HG03064 (cell line): ENCODE measurements at regions not wholly inside any gene's neighbourhood (a gene's known extent, or its start where the extent isn't known, plus 50 kb on each side); places are given as distances from the start of the nearest gene placed in this dataset.

Experiments
- ATAC-seq: cut with Tn5 transposase; IDR thresholded peaks from one replicate; pipeline ENCODE4 v1.9.1; 2021; ENCODE audit warnings: low read depth; ENCODE audit not compliant: unreplicated experiment

DNA sequence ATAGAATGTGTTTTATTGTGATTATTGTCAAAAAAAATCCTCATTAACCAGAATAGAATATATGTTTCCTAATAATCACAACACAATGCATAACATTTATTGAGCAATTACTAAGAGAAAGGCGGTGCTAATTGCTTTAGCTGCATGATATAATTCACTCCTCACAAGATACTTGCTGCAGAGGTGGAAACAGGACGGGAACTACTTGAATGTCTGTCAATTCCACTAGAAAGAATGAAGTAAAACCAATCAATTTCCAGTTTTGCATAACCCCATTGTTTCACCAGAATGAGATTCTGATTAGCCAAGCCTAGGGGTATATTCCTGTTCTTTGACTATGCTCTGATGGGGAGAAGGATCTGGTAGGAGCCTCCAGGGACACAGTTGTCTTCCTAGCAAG, 239.1 kb upstream of the NRP1 start:
- ATAC-seq, result no peak

DNA sequence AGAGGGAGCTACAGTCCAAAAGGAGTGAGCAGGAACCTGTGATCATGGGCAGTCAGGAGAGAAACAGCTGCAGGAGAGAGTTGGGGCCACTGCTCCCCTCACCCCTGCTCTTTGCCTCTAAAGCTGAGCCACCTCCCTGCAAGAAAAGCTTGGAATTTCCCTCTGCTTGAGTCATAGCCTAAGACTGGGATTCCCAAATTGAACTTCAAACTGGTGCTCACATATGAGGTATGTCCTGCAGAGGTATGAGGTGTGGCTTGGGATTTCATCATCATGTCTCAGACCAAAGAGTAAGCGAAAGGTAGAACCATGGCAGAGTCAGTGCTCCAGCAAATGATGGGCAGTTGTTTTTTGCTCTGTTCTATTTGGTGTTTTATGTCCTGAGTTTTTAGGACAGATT, 237.1 kb upstream of the NRP1 start:
- ATAC-seq, result no peak

DNA sequence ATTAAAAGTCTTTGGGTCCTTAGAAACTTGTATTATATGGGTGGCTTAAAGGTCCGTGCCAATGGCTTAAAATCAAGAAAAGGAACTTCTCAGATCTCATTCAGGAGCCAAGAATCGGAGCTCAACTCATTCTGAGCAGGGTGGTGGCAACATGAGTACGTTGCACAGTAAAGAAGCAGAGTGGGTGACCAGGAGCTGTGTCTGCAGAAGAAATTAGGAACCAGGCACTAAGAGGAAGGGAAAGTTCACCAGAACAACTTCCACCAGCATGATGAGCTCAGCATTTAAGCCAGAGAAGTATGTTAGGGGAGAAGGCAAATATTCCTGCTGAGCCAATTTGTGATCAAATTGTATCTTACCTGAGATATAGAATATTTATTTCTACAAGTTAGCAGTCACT, 236.0 kb upstream of the NRP1 start:
- no peak for ATAC-seq

DNA sequence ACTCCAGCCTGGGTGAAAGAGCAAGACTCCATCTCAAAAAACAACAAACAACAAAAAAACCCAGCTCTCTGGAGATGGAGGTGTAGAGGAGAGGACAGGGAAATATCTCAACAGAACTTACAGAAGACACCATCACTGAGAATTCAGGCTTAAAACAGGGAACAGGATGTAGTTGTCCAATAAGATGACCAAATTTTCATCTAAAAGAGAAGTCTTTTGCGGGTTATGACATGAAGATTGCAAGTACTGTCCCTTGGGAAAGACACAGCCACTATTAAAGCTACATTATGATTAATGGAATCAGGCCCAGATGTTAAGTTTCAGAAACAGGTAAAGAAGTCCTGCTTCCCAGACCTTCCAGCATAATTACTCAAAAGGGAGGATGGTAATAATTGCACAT, 235.2 kb upstream of the NRP1 start:
- ATAC-seq, result no peak

DNA sequence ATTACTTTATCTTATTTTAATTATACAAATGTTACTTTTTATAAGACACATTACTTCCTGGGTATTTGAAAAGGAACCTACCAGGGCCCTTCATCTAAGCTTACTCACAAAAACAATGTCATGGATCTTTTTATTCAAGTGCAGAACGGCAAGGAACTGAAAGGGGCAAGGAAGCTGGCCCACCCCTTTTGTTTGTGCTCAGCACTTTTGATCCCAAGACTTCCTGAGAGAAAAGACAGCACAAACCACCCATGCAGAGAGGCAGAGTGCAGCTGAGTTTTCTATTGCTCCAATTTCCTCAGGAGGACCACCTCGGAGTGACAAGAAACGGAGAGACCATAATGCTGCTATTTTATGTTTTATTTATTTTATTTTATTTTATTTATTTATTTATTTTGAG, 232.0 kb upstream of the NRP1 start:
- ATAC-seq, result no peak

DNA sequence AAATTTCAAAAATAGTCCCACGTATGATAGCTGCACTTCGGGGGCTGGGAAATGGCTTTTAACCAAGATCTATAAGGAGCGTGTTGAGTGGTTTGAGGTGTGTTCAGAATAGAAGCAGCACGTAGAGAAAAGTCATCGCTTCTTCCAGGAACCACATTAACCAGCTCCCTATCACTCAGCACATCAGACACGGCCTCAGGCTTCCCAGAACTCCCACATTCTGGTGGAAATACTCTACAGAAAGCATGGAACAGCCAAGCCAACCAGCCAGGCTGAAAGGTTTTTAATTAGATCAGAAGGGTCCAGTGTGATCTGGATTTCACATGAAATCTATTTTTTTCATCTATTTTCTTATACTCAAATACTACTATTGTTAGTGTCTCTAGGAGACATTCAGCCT, 231.5 kb upstream of the NRP1 start:
- no peak for ATAC-seq

DNA sequence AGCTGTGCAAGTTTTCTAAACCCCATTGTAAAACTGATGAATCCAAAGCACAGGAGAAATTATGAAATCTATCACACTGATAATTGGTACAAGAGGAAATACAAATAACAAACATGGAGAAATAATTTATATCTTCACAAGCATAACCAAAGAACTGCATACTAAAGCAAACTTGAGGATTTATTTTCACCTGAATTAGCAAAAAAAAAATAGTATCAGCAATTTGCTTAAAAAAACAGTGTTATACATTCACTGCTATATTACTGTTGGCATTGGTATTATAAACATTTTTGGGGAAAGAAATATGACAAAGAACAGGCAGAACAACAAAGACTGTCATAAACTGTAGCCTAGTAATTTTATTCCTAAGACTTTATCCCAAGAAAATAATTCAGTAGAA, 230.8 kb upstream of the NRP1 start:
- ATAC-seq, result no peak

DNA sequence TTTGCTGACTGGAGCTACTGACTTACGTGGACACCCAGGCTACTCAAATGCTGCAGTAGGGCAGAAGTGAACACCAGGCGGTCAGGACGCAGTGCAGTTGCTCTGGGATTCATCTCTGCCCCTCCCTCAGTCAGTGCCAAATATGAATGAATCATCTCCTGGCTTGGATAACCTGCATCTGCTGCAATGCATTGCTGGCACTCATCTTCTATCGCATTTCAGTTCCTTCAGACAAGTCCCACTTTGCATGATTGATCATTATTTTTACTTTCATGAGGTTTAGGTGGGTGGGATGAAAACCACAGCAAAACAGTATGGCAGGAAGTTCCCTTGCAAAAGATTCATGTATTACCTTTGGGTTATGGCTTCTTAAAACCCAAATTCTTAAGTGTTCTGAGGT, 224.6 kb upstream of the NRP1 start:
- ATAC-seq, result no peak

DNA sequence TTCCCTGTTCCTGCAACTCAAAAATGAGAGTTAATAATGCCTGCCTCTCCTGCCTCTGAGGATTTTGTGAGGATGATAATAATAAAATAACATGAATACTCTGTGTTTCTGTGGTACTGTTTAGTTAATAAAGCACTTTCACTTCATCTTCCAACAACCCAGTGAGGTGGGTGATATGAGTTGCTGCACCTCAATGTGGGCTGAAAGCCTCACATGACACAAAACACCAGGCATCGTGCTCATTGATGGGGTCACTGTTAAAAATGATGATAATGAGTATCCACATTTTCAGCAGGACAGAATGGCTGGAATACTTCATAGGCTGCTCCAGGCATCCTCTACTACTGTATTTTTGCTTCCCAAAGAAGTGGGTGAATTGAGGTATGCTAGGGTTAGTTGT, 222.8 kb upstream of the NRP1 start:
- no peak for ATAC-seq

DNA sequence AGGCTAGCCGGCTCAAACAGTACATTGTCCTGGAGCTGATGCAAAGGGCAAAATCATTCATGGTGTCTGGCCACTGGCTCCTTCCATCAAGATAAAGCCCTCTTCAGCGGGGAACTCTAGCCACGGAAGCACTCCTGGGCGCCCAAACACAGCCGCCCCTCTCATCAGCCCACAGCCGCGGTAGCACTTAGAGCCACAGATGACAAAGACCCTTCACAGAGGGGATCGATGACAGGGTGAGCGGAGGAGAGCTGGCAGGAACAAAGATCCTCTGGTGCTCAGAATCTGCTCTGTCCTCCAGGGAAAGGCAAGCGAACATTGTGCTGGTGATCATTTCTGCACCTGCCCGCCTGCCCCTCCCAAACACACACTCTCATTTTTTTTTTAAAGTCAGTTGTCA, 222.2 kb upstream of the NRP1 start:
- no peak for ATAC-seq

DNA sequence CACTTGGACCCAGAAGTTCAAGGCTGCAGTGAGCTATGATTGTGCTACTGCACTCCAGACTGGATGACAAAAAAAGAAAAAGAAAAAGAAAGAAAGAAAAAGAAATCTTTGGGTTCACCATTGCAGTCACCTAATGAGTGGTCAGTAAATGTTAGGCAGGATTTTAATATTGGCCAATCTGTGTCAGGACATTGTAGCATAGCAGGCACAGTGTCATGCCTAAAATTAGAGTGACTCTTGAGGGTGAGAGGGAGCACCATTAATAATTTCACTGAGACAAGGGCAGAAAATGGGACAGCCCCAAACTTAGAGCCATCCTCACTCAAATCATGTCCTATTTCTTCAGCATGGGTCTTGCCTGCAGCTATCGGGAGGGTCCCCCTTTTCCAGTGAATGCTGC, 221.6 kb upstream of the NRP1 start:
- ATAC-seq, result no peak

DNA sequence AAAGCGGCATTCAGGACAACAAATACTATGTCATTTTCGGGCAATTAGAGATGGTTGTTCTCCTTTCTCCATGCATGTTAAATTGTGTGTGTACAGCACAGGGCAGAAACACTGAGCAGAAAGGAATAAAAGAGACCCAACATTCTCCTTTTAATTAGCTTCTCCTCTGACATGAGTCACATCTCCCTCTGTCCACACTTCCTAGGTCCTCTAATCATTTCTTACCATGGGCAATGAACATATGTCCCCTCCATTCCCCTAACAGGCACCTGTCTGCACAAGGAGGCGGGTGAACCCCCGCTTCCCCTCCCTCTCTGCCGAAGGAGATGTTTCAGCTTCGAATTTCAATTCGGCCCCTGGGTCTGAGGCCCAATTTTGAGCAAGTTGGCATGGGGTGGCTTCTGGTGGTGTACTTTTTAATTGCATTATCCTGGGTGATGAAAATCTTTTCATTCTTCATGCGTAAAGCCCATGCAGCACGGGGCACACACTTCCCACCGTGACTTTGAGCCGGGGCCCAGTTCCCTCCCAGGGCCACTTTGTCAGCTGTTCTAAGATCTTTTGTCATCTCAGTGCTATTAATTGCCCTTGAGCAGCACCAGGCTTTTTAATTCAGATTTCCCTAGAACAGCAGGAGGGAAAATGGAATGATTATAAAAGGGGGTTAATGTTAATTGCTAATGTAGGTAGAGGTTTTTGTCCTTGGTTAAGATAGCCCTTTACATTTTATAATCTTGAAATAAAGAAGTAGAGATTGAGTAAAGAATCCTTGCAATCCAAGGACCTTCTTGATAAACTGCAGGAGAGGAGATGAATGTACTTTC, 219.5 kb upstream of the NRP1 start:
- no peak for ATAC-seq

DNA sequence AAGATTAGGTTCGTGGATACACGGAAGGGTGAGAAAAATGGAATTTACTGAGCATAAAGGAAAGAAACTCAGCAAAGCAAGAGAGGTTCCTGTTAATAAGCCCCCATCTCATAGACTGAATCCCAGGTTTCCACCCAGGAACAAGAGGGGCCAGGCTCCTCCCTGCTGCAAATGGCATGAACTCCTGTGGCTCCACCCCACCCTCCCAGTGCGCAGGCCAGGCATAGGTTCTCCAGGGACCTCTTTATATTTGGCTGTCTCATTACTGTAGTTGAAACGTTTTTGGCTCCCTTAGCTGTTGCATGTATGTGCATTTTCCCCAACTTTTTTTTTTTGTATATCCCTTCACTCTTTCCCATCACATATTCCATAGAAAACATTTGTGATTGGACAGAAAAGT, 217.8 kb upstream of the NRP1 start:
- no peak for ATAC-seq

DNA sequence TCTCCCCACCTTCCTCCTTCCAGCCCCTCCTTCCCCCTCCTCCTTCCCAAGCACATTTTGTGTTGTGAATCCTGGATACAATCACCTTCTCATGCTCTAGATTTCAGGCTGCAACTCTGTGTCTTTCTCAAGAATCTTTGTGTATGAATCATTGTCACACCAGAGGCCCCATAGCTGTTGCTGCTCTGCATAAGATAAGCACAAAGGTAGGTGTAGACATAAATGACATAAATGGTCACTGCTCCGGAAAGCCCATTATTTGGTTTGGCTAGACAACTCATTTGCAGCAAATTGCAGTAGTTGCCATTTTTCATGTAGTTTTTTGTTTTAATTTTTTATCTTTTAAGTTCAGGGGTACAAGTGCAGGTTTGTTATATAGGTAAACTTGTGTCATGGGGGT, 216.3 kb upstream of the NRP1 start:
- no peak for ATAC-seq

DNA sequence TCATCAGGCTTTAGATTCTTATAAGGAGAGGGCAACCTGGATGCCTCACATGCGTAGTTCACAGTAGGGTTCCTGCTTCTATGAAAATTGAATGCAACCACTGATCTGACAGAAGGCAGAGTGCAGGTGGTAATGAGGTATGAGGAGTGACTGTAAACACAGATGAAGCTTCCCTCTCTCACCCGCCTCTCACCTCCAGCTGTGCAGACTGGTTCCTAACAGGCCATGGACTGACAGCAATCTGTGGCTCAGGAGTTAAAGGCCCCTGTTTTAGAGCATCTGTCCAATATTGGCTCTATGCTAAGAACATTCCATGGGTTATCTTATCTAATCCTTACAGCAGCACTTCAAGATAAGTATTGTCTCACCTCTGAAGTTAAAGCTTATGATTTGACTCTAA, 213.5 kb upstream of the NRP1 start:
- ATAC-seq, result no peak

DNA sequence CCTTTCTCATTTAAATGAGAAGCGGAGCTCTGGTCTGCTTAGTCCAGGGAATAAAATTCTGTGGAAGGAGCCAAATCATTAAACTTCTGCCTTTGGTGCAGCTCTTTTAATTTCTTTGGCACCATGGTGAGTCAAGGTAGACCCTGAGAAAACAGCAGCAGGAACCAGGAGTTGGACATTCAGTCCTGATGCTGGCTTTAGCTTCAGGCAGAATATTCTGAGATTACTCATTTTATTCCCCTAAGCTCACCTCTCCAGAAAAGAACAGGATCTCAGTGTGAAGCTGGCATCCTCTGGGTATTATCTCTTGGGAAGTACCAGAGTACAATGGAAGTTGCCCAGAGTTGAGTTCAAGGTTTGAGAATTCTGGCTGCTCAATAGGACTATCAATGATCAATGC, 211.6 kb upstream of the NRP1 start:
- ATAC-seq, result no peak

DNA sequence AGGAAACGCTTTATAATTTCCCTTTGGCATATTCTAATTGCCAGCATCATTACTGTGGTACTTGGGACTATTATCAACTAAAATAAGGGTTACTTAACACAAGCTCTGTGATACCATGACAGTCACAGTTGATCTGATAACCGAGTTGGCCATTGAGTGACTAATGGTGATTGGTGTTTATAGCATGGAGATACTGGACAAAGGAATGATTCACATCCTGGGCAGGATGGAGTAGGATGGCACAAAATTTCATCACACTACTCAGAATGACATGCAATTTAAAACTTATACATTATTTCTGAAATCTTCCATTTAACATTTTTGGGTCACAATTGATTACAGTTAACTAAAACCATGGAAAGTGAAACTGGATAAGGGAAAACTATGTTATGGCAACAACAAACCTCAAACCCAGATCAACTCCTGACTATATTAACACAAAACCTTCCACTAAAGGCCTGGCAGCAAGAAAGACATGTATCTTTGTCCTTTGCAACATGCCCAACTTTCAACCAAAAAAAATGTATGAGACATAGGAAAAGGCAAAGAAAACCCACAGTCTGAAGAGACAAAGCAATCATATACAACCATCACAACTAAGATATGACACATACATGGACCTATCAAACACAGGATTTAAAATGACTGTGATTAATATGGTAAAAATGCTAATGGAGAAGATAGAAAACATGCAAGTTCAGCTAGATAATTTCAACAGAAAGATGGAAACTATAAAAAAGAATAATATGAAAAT, 208.5 kb upstream of the NRP1 start:
- no peak for ATAC-seq

DNA sequence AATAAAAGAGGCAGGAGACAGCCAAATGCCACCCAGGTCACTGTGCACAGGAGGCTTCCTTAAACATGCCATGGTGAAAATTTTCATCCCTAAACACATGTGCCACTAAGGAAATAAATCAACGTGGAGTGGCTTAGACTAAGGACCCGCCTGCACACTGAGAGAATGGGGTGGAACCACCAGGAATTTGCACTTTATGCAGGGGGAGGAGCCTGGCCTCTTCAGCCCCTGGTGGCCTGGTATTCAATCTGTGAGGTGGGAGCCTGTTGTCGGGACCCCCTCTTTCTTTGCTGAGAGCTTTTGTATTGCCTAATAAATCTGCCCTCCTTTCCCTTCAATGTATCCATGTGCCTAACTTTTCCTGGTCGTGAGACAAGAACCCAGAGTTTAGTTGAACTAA, 204.6 kb upstream of the NRP1 start:
- no peak for ATAC-seq

DNA sequence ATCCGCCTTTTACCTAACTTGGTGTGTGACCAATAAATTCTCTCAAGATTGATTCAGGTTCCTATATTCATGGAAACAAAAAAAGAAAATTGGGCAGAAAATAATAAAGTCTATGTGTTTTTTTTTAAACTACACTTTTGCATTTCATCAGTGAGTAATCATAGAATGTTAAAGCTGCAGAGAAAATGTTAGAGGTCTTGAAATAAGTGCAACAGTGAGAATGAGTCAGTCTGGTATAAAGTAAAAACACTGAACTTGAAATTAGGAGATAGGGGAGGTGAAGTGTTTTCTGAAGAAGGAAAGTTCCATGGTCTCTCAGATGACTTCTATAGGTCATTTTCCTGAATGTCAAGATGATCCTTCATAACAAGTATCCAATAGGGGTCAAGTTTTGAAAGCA, 202.6 kb upstream of the NRP1 start:
- ATAC-seq, result no peak

DNA sequence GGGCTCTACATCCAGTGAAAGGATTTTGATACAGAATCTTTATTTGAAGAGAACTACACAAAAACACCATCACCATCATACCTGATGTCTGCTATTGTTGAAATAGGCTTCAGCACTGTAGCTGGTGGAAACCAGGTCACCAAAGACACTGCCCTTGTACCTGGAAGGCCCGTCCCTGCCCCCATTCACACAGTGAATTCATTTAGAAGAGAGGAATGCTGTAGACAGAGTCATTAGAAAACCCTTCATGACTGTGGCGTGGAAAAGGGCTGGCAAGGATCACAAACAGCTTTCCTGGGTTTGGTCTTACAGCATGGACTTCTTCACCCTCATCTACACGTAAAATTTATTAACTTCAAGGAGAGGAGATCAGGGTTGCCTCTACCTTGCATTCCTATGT, 202.0 kb upstream of the NRP1 start:
- no peak for ATAC-seq

DNA sequence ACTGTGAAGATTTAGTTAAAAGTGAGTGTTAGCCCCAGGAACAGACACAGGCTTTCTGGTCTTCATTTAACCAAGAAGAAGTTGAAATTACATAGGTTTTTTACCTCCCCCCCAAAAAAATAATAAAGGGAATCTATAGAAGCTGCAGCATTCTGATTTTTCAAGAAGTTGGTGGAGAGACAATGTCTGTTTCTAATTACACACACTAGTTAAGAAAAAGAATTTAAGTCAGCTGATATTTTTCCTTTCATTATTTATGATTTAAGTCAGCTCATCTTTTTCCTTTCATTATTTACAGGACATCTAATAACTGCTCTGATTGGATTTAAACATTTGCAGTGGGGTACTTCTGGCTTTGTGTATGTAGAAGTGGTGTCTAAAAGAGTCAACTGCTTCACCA, 201.4 kb upstream of the NRP1 start:
- ATAC-seq, result no peak

DNA sequence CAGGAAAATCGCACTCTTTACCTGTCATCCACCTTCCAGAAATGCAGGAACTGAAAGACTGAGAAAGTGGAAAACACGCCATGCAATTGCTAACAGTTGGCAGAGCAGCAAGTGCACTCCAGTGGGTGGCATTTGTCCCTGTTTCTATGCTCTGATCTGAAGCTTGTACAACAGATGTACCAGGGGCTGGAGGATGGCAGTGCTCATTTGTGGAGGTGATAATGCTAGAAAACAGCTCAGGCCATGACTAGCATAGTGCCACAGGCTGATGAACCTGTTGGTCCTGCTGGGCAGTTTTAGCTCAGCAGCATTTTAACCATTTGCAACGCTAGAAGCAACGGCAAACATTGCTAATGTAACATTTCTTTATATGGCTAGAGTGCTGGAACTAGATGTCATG, 199.9 kb upstream of the NRP1 start:
- no peak for ATAC-seq
